ENCODE measurements at regions not wholly inside any gene's neighbourhood (a gene's known extent, or its start where the extent isn't known, plus 50 kb on each side); places are given as distances from the start of the nearest gene placed in this dataset.

DNA sequence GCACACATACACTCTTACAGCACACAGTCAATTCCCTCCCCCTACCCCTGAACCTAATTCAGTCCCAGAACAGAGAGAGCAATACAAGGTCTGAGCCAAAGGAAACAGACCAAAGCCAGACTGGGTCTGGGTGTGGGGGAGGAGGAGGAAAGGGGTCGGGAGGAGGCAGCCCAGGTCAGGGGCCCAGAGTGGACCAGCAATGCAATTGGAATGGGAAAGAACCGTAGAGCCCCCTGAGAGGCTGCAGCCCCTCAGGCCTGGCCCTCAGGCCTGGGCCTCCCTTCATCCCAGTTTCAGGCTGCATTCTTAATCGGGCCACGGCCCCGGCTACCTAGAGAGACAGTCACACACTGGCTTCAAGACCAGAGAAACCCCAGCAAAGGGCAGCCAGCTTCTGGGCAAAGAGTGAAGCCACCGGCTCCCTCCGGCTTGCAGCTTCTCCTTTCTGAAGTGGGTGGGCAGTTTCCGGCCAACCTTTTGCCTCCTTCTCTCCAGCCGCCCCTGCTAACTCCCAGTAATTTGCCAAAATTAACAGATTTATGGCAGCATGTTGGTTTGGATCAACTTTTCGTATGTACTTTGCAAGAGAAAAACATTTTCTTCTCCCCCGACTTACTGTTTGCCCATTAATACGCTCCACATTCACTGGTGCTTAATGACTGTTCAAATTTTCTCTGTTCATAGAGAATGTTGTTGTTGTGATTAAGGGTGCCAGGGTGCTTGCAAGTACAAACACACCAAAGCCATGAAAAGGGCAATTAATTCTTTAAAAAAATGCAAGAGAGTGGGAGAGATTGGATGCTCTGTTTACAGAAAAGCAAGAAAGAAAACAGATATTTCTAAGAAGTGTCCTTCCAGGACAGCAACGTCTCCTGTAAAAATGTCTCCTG is 488.3 kb downstream of the MN1 start:
- peaks cover 9% of the 10 kb centered on the region for H3K9me3 Mint-ChIP-seq (ENCODE audit: unreplicated experiment)
- TF ChIP-seq, protein P1, sequence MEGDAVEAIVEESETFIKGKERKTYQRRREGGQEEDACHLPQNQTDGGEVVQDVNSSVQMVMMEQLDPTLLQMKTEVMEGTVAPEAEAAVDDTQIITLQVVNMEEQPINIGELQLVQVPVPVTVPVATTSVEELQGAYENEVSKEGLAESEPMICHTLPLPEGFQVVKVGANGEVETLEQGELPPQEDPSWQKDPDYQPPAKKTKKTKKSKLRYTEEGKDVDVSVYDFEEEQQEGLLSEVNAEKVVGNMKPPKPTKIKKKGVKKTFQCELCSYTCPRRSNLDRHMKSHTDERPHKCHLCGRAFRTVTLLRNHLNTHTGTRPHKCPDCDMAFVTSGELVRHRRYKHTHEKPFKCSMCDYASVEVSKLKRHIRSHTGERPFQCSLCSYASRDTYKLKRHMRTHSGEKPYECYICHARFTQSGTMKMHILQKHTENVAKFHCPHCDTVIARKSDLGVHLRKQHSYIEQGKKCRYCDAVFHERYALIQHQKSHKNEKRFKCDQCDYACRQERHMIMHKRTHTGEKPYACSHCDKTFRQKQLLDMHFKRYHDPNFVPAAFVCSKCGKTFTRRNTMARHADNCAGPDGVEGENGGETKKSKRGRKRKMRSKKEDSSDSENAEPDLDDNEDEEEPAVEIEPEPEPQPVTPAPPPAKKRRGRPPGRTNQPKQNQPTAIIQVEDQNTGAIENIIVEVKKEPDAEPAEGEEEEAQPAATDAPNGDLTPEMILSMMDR (IDR thresholded peaks at IDR 0.05; ENCODE audit: unreplicated experiment), result no peak
- H3K27me3 Mint-ChIP-seq (ENCODE audit: insufficient read depth, unreplicated experiment), result peaks cover 42% of the 10 kb centered on the region
- no peak for DNase-seq (ENCODE audit: unreplicated experiment)
- POLR2A ChIA-PET, result no interaction called here
- H3K27ac Mint-ChIP-seq (ENCODE audit: low read depth, unreplicated experiment), result no peak overlapping the region
- peaks cover 5% of the 10 kb centered on the region for H3K36me3 Mint-ChIP-seq (ENCODE audit: insufficient read depth, unreplicated experiment)
- no TSS peak for BruUV-seq (replicated peaks)
- CTCF ChIA-PET, result interaction anchor here (0.7 kb wide), 1 partner anchor 105 kb away, joined by 3 read pairs; no protein-coding TSS in a partner anchor
- H3K4me3 Mint-ChIP-seq (ENCODE audit: unreplicated experiment), result no peak overlapping the region
- intact Hi-C loops (cut with micrococcal nuclease), result no loop called here
- peaks cover 8% of the 10 kb centered on the region for H3K4me1 Mint-ChIP-seq (ENCODE audit: insufficient read depth, unreplicated experiment)

DNA sequence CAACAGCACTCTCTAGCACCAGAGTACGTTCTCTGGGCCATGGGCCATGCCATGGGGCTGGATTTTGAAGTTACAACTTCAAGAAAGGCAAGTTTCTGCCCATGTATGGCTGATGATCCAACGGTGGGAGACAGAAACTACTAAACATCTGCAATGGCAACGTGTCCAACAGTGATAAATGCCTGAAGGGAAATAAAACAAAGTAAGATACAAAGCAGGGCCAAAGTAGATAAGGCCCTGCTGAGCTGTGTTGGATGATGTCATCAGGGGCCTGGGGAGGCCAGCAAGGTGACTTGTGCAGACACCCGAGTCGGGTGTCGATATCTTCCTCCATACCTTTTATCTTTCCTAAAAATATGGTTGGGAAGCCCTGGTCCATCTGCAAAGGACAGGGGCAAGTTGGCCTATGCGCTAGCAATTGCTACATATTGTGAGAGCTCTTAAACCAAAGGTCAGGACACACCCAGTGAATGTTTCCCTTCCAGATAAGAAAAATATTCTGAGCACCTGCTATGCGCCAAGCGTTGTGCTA is 487.2 kb downstream of the MN1 start:
- no TSS peak for BruUV-seq (replicated peaks)
- no peak overlapping the region for H3K4me3 Mint-ChIP-seq (ENCODE audit: unreplicated experiment)
- H3K27me3 Mint-ChIP-seq (ENCODE audit: insufficient read depth, unreplicated experiment), result peaks cover 42% of the 10 kb centered on the region
- TF ChIP-seq, protein P1 (IDR thresholded peaks at IDR 0.05; ENCODE audit: unreplicated experiment), result no peak
- H3K36me3 Mint-ChIP-seq (ENCODE audit: insufficient read depth, unreplicated experiment), result peaks cover 5% of the 10 kb centered on the region
- DNase-seq (ENCODE audit: unreplicated experiment), result no peak
- H3K4me1 Mint-ChIP-seq (ENCODE audit: insufficient read depth, unreplicated experiment), result peaks cover 14% of the 10 kb centered on the region
- ChIA-PET CTCF (interaction anchor here (0.6 to 0.9 kb wide), 2 partner anchors 92 to 680 kb away, joined by 3 to 4 read pairs; no protein-coding TSS in a partner anchor), POLR2A (no interaction called here)
- H3K9me3 Mint-ChIP-seq (ENCODE audit: unreplicated experiment), result peaks cover 6% of the 10 kb centered on the region
- no peak overlapping the region for H3K27ac Mint-ChIP-seq (ENCODE audit: low read depth, unreplicated experiment)
- intact Hi-C loops (cut with micrococcal nuclease), result no loop called here

DNA sequence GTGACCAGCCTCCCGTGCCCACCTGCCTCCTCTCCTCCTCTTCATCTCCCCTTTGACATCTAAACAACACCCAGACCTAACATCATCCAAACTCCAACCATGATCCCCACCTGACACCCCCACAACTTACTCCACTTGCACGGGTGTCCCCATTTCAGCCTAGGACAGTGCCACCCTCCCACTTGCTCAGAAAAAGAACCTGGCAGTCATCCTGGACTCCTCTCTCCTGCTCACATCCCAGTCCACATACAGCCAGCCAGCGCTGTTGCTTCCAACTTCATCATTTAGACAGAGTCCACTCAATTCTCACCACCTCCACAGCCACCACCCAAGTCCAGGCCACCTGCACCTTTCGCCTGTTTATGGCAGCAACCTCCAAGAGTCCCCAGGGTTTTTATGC is 485.7 kb downstream of the MN1 start:
- BruUV-seq (replicated peaks), result no TSS peak
- ChIA-PET POLR2A (no interaction called here), CTCF (no interaction called here)
- H3K27me3 Mint-ChIP-seq (ENCODE audit: insufficient read depth, unreplicated experiment), result peaks cover 39% of the 10 kb centered on the region
- no peak for DNase-seq (ENCODE audit: unreplicated experiment)
- peaks cover 6% of the 10 kb centered on the region for H3K9me3 Mint-ChIP-seq (ENCODE audit: unreplicated experiment)
- no peak overlapping the region for H3K27ac Mint-ChIP-seq (ENCODE audit: low read depth, unreplicated experiment)
- H3K36me3 Mint-ChIP-seq (ENCODE audit: insufficient read depth, unreplicated experiment), result peaks cover 5% of the 10 kb centered on the region
- H3K4me3 Mint-ChIP-seq (ENCODE audit: unreplicated experiment), result no peak overlapping the region
- TF ChIP-seq, protein P1 (IDR thresholded peaks at IDR 0.05; ENCODE audit: unreplicated experiment), result no peak
- peaks cover 14% of the 10 kb centered on the region for H3K4me1 Mint-ChIP-seq (ENCODE audit: insufficient read depth, unreplicated experiment)
- intact Hi-C loops (cut with micrococcal nuclease), result no loop called here

DNA sequence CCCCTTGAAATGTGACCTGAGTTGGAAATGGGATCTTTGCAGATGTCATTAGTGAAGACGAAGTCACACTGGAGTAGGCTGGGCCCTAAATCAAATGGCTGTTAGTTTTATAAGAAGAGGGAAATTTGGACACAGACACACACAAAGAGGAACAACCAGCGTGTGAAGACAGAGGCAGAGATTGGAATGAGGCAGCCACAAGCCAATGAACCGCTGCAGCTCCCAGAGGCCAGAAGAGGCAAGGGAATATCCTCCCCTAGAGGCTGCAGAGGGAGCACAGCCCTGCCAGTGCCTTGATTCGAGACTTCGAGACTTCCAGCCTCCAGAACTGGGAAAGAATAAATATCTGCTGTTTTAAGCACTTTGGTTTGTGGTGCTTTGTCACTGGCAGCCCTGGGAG is 484.5 kb downstream of the MN1 start:
- intact Hi-C loops (cut with micrococcal nuclease), result no loop called here
- H3K27ac Mint-ChIP-seq (ENCODE audit: low read depth, unreplicated experiment), result no peak overlapping the region
- peaks cover 14% of the 10 kb centered on the region for H3K4me1 Mint-ChIP-seq (ENCODE audit: insufficient read depth, unreplicated experiment)
- TF ChIP-seq, protein P1 (IDR thresholded peaks at IDR 0.05; ENCODE audit: unreplicated experiment), result no peak
- BruUV-seq (replicated peaks), result no TSS peak
- H3K9me3 Mint-ChIP-seq (ENCODE audit: unreplicated experiment), result peaks cover 6% of the 10 kb centered on the region
- H3K27me3 Mint-ChIP-seq (ENCODE audit: insufficient read depth, unreplicated experiment), result peaks cover 46% of the 10 kb centered on the region
- POLR2A ChIA-PET, result no interaction called here
- peaks cover 5% of the 10 kb centered on the region for H3K36me3 Mint-ChIP-seq (ENCODE audit: insufficient read depth, unreplicated experiment)
- H3K4me3 Mint-ChIP-seq (ENCODE audit: unreplicated experiment), result no peak overlapping the region
- CTCF ChIA-PET, result no interaction called here
- DNase-seq (ENCODE audit: unreplicated experiment), result peak; percentile 20
